ENCODE measurements at regions not wholly inside any gene's neighbourhood (a gene's known extent, or its start where the extent isn't known, plus 50 kb on each side); places are given as distances from the start of the nearest gene placed in this dataset.

DNA sequence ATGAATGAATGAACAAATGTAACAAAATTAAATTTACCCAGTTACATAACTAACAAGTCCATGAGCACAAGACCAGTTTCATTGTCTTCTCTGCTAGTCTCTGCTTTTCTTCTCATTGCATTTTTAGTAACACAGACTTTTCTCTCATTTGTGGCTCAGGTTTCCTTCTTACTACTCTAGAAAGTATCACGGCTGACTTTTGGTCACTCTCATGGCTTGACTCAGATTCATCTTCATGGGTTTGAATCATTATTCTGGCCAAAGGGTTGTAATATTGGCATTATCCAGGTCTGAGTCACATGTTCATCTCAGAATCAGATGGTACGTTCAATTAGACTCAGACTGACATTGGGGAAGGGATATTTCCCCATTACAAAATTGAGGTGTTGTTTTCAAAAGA is 121.5 kb upstream of the SATB1 start:
- Histone ChIP-seq H3K4me1 (no peaks in the 10 kb centered on the region), H3K27ac (no peak overlapping the region), H3K36me3 (no peaks in the 10 kb centered on the region), H3K27me3 (no peaks in the 10 kb centered on the region), H3K4me3 (no peak overlapping the region), H3K9me3 (peaks cover 0 to 4% of the 10 kb centered on the region in 2 donors)
- DNase-seq (ENCODE audit: low spot score in 2 of 2), result no peak
- TF ChIP-seq, protein P1, sequence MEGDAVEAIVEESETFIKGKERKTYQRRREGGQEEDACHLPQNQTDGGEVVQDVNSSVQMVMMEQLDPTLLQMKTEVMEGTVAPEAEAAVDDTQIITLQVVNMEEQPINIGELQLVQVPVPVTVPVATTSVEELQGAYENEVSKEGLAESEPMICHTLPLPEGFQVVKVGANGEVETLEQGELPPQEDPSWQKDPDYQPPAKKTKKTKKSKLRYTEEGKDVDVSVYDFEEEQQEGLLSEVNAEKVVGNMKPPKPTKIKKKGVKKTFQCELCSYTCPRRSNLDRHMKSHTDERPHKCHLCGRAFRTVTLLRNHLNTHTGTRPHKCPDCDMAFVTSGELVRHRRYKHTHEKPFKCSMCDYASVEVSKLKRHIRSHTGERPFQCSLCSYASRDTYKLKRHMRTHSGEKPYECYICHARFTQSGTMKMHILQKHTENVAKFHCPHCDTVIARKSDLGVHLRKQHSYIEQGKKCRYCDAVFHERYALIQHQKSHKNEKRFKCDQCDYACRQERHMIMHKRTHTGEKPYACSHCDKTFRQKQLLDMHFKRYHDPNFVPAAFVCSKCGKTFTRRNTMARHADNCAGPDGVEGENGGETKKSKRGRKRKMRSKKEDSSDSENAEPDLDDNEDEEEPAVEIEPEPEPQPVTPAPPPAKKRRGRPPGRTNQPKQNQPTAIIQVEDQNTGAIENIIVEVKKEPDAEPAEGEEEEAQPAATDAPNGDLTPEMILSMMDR (IDR thresholded peaks at IDR 0.05), result no peak
- intact Hi-C loops (cut with DNase I), result no loop called here

DNA sequence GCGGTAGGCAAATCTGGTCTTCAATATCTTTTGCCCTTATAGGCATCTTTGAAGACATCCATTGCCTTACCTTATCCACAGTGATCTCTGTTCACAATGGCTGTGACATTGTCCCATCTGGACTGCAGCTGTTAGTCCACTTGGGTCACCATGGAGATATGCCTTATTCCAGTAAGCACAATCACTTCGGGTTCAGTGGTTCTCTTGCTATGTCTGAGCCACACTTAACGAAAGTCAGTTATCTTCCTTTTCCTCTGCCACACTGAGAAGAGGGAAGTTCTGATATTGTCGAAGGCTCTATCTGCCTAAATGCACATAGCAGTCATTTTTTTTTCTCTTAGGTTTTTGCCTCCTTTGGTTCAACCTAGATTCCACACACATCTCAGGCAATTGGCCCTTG is 119.0 kb upstream of the SATB1 start:
- H3K36me3 ChIP-seq, result no peaks in the 10 kb centered on the region
- intact Hi-C loops (cut with DNase I), result no loop called here
- no peak overlapping the region for H3K27ac ChIP-seq
- DNase-seq (ENCODE audit: low spot score in 2 of 2), result no peak
- no peak overlapping the region for H3K4me3 ChIP-seq
- peaks cover 0 to 4% of the 10 kb centered on the region in 2 donors for H3K9me3 ChIP-seq
- H3K4me1 ChIP-seq, result no peaks in the 10 kb centered on the region
- TF ChIP-seq, protein P1 (IDR thresholded peaks at IDR 0.05), result no peak
- H3K27me3 ChIP-seq, result no peaks in the 10 kb centered on the region

DNA sequence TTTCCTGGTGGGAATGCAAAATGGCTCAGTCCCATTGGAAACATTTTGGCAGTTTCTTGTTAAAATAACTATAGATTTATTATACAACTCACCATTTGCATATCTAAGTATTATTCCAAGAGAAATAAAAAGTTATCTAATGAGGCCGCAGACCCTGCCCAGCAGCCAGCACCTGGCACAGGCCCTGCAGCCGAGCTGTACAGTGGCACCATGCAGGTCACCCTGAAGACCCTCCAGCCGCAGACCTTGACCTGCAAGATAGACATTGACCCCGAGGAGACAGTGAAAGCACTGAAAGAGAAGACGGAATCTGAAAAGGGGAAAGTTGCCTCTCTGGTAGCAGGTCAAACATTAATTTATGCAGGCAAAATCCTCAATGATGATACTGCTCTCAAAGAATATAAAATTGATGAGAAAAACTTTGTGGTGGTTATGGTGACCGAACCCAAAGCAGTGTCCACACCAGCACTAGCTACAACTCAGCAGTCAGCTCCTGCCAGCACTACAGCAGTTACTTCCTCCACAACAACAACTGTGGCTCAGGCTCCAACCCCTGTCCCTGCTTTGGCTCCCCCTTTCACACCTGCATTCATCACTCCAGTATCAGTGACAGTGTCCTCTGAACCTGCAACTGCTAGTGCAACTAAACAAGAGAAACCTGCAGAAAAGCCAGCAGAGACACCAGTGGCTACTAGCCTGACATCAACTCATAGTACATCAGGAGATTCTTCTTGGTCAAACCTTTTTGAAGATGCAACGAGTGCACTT is 113.5 kb upstream of the SATB1 start:
- intact Hi-C loops (cut with DNase I), result no loop called here
- Histone ChIP-seq H3K27ac (no peak overlapping the region), H3K27me3 (no peaks in the 10 kb centered on the region), H3K36me3 (no peaks in the 10 kb centered on the region), H3K9me3 (no peaks in the 10 kb centered on the region), H3K4me1 (no peaks in the 10 kb centered on the region), H3K4me3 (no peak overlapping the region)
- no peak for DNase-seq (ENCODE audit: low spot score in 2 of 2)
- TF ChIP-seq, protein P1 (IDR thresholded peaks at IDR 0.05), result no peak

DNA sequence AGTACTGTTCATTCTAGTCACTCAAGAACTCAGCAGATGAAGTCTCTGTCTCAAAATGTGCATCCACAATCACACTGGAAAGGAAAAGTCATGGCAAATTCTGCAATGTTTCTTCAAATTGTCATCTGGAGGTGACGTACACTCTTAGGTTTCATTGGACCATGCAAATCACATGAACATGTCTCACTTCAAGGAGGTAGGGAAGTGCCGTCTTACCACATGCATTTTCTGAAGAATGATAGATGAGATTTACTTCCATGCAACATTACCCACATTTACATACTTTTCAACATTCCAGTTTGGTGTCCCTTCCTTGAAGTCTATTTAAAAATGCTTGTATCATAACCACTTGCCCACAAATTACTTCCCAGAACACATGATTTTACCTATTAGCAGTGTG is 107.9 kb upstream of the SATB1 start:
- Histone ChIP-seq H3K36me3 (no peaks in the 10 kb centered on the region), H3K4me1 (no peaks in the 10 kb centered on the region), H3K27ac (no peak overlapping the region), H3K9me3 (no peaks in the 10 kb centered on the region), H3K27me3 (no peaks in the 10 kb centered on the region), H3K4me3 (no peak overlapping the region)
- intact Hi-C loops (cut with DNase I), result no loop called here
- DNase-seq (ENCODE audit: low spot score in 2 of 2), result no peak
- TF ChIP-seq, protein P1 (IDR thresholded peaks at IDR 0.05), result no peak

DNA sequence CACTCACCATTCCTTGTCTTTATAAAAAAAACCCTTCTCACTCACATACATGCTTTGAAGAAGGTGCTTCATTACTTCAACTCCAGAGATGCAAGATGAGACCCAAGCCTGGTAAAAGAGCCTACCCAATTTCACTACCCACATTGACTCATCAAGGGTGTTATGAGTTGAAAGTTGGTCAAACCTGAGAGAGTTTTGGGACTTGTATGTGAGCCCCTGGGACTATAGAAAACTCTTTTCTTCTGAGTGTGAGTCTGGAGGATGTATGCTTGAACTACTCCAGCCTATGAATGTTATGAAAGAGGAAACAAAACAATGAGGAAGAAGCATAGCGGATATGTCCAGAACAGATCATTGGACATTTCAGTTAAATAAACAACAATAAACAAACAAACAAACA is 106.5 kb upstream of the SATB1 start:
- no peaks in the 10 kb centered on the region for H3K4me1 ChIP-seq

More for the DNA sequence above, 106.5 kb upstream of the SATB1 start:
- intact Hi-C loops (cut with DNase I), result no loop called here
- Histone ChIP-seq H3K27ac (no peak overlapping the region), H3K9me3 (no peaks in the 10 kb centered on the region), H3K27me3 (no peaks in the 10 kb centered on the region), H3K4me3 (no peak overlapping the region), H3K36me3 (no peaks in the 10 kb centered on the region)
- TF ChIP-seq, protein P1 (IDR thresholded peaks at IDR 0.05), result no peak
- DNase-seq (ENCODE audit: low spot score in 2 of 2), result no peak

All from ascending aorta (tissue), 2 donors.